ENCODE measurements at regions not wholly inside any gene's neighbourhood (a gene's known extent, or its start where the extent isn't known, plus 50 kb on each side); places are given as distances from the start of the nearest gene placed in this dataset.

- no peak for DNase-seq (ENCODE audit: low read depth)
These were observed 79.1 kb downstream of the ZNF365 start for GRCh38 chr10:62453274-62453673.

GRCh38 chr10:62454687-62455397 lies 80.7 kb downstream of the ZNF365 start:
- peak; percentile 91 for DNase-seq (ENCODE audit: low read depth)

GRCh38 chr10:62456611-62457101 lies 82.5 kb downstream of the ZNF365 start:
- DNase-seq (ENCODE audit: low read depth), result peak; percentile 96

- DNase-seq (ENCODE audit: low read depth), result no peak
These were observed 83.0 kb downstream of the ZNF365 start for GRCh38 chr10:62457196-62457595.

- DNase-seq (ENCODE audit: low read depth), result no peak
These were observed 83.4 kb downstream of the ZNF365 start for GRCh38 chr10:62457598-62457997.

- DNase-seq (ENCODE audit: low read depth), result peak; percentile 73
These were observed 84.9 kb downstream of the ZNF365 start for GRCh38 chr10:62459072-62459471.

GRCh38 chr10:62459500-62459899 lies 85.3 kb downstream of the ZNF365 start:
- DNase-seq (ENCODE audit: low read depth), result no peak

GRCh38 chr10:62460393-62460792 lies 86.2 kb downstream of the ZNF365 start:
- DNase-seq (ENCODE audit: low read depth), result no peak

GRCh38 chr10:62461120-62461519 lies 87.0 kb downstream of the ZNF365 start:
- no peak for DNase-seq (ENCODE audit: low read depth)

GRCh38 chr10:62462461-62462860 lies 88.3 kb downstream of the ZNF365 start:
- no peak for DNase-seq (ENCODE audit: low read depth)

GRCh38 chr10:62463364-62463763 lies 89.2 kb downstream of the ZNF365 start:
- no peak for DNase-seq (ENCODE audit: low read depth)

GRCh38 chr10:62464308-62464707 lies 90.1 kb downstream of the ZNF365 start:
- DNase-seq (ENCODE audit: low read depth), result no peak

- DNase-seq (ENCODE audit: low read depth), result no peak
These were observed 92.4 kb downstream of the ZNF365 start for GRCh38 chr10:62466590-62466989.

- no peak for DNase-seq (ENCODE audit: low read depth)
These were observed 93.4 kb downstream of the ZNF365 start for GRCh38 chr10:62467527-62467926.

GRCh38 chr10:62471711-62472110 lies 97.5 kb downstream of the ZNF365 start:
- no peak for DNase-seq (ENCODE audit: low read depth)

GRCh38 chr10:62473241-62473640 lies 99.1 kb downstream of the ZNF365 start:
- DNase-seq (ENCODE audit: low read depth), result no peak

- no peak for DNase-seq (ENCODE audit: low read depth)
These were observed 101.4 kb downstream of the ZNF365 start for GRCh38 chr10:62475551-62475950.

- no peak for DNase-seq (ENCODE audit: low read depth)
These were observed 105.4 kb downstream of the ZNF365 start for GRCh38 chr10:62479523-62479922.

- DNase-seq (ENCODE audit: low read depth), result no peak
These were observed 106.0 kb downstream of the ZNF365 start for GRCh38 chr10:62480196-62480595.

GRCh38 chr10:62482581-62482980 lies 108.4 kb downstream of the ZNF365 start:
- DNase-seq (ENCODE audit: low read depth), result no peak

GRCh38 chr10:62491597-62491996 lies 117.4 kb downstream of the ZNF365 start:
- no peak for DNase-seq (ENCODE audit: low read depth)

GRCh38 chr10:62492012-62492869 lies 118.1 kb downstream of the ZNF365 start:
- no peak for DNase-seq (ENCODE audit: low read depth)

GRCh38 chr10:62492870-62493180 lies 118.7 kb downstream of the ZNF365 start:
- DNase-seq (ENCODE audit: low read depth), result no peak
